ENCODE measurements at regions not wholly inside any gene's neighbourhood (a gene's known extent, or its start where the extent isn't known, plus 50 kb on each side); places are given as distances from the start of the nearest gene placed in this dataset.

DNA sequence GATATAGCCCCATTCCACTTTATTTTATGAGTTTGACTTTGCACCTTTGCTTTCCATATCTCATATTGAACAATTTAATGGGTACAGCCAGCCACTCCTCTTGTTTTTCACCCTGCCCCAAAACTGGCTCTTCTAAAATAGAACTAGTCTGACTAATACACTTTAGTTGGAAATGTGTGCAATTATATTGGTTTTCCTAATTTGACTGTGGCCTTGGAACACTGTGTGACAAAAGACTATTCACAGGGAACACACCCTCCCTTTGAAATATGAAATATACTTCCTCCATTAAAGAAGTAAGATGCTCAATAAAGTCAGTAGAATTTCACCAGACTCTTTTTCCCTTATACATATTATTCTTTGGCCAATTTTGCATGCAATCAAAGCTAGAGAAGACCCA lies 218.6 kb upstream of the DCN start:
- Histone ChIP-seq H3K27me3 (ENCODE audit: low read depth, low read length) (no peaks in the 10 kb centered on the region), H3K79me2 (ENCODE audit: low read length) (no peaks in the 10 kb centered on the region), H3K4me1 (ENCODE audit: low read length) (0 out of 2 replicates have a peak, but pooled peaks cover 2% of the 10 kb centered on the region), H3K9ac (ENCODE audit: low read length) (no peak overlapping the region), H3K4me3 (ENCODE audit: low read length) (no peak overlapping the region), H3K36me3 (replicated peaks; ENCODE audit: low read depth, low read length) (no peaks in the 10 kb centered on the region), H3K9me3 (ENCODE audit: insufficient read depth, low read length) (no peaks in the 10 kb centered on the region), H2AFZ (ENCODE audit: low read depth, low read length) (no peak overlapping the region), H3K27ac (ENCODE audit: low read length) (no peak overlapping the region), H4K20me1 (ENCODE audit: insufficient read depth, low read length) (no peaks in the 10 kb centered on the region), H3K4me2 (ENCODE audit: low read length) (no peak overlapping the region)
- TF ChIP-seq CTCF (IDR thresholded peaks at IDR 0.05; ENCODE audit: low read depth, low read length) (no peak), EZH2phosphoT487 (IDR thresholded peaks at IDR 0.05; ENCODE audit: low read depth) (no peak)

GRCh38 chr12:91400271-91400670 lies 217.7 kb upstream of the DCN start:
- TF ChIP-seq CTCF (IDR thresholded peaks at IDR 0.05; ENCODE audit: low read depth, low read length) (no peak), EZH2phosphoT487 (IDR thresholded peaks at IDR 0.05; ENCODE audit: low read depth) (no peak)
- Histone ChIP-seq H4K20me1 (ENCODE audit: insufficient read depth, low read length) (no peaks in the 10 kb centered on the region), H3K4me2 (ENCODE audit: low read length) (no peak overlapping the region), H3K27ac (ENCODE audit: low read length) (no peak overlapping the region), H3K27me3 (ENCODE audit: low read depth, low read length) (no peaks in the 10 kb centered on the region), H2AFZ (ENCODE audit: low read depth, low read length) (no peak overlapping the region), H3K79me2 (ENCODE audit: low read length) (no peaks in the 10 kb centered on the region), H3K9ac (ENCODE audit: low read length) (no peak overlapping the region), H3K9me3 (ENCODE audit: insufficient read depth, low read length) (no peaks in the 10 kb centered on the region), H3K4me1 (ENCODE audit: low read length) (no peaks in the 10 kb centered on the region), H3K36me3 (replicated peaks; ENCODE audit: low read depth, low read length) (no peaks in the 10 kb centered on the region), H3K4me3 (ENCODE audit: low read length) (no peak overlapping the region)

DNA sequence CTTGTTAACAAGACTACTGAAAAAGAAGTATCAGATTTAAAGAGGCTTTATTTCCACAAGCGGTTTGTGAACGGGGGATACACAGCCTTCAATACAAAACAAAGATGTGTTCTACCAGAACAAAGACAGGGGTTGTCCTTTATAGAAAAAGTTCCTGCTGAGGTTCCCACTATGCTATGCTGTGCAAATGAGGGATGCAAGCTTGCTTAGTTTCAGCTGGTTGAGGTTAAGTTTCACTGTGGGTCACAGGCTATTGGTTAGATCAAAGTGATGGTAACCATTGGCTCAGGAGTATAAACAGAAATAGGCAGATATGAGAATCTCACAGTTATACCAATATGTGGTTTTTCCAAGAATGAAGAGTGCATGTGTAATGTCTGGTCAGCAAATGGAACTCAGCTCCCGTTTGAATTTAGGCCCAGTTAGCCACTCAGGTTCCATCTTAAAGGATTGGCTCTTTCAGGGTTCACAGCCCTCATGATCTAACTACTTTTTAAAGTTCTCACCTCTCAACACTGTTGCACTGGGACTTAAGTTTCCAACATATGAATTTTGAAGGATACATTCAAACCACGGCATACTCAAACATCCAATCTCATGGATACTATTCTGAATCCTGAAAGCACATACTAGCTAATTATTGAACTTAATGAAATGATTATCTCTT lies 215.4 kb upstream of the DCN start:
- H3K27ac ChIP-seq (ENCODE audit: low read length) = no peak overlapping the region
- TF ChIP-seq CTCF (IDR thresholded peaks at IDR 0.05; ENCODE audit: low read depth, low read length) (no peak), EZH2phosphoT487 (IDR thresholded peaks at IDR 0.05; ENCODE audit: low read depth) (no peak)
- no peaks in the 10 kb centered on the region for H4K20me1 ChIP-seq (ENCODE audit: insufficient read depth, low read length)

GRCh38 chr12:91396293-91396692 lies 213.7 kb upstream of the DCN start:
- Histone ChIP-seq H3K36me3 (replicated peaks; ENCODE audit: low read depth, low read length) (no peaks in the 10 kb centered on the region), H3K79me2 (ENCODE audit: low read length) (no peaks in the 10 kb centered on the region), H3K9ac (ENCODE audit: low read length) (no peak overlapping the region), H3K4me3 (ENCODE audit: low read length) (no peak overlapping the region), H3K27ac (ENCODE audit: low read length) (no peak overlapping the region), H3K4me2 (ENCODE audit: low read length) (no peak overlapping the region), H4K20me1 (ENCODE audit: insufficient read depth, low read length) (no peaks in the 10 kb centered on the region), H3K4me1 (ENCODE audit: low read length) (peaks cover 11% of the 10 kb centered on the region), H3K9me3 (ENCODE audit: insufficient read depth, low read length) (no peaks in the 10 kb centered on the region; the same call in 1 of the 2 replicates), H3K27me3 (ENCODE audit: low read depth, low read length) (no peaks in the 10 kb centered on the region), H2AFZ (ENCODE audit: low read depth, low read length) (no peak overlapping the region)
- TF ChIP-seq EZH2phosphoT487 (IDR thresholded peaks at IDR 0.05; ENCODE audit: low read depth) = no peak
- TF ChIP-seq CTCF (IDR thresholded peaks at IDR 0.05; ENCODE audit: low read depth, low read length) = no peak

More for the DNA sequence above, 215.4 kb upstream of the DCN start:
- H3K4me2 ChIP-seq (ENCODE audit: low read length) = no peak overlapping the region
- no peaks in the 10 kb centered on the region for H3K9me3 ChIP-seq (ENCODE audit: insufficient read depth, low read length)
- H3K9ac ChIP-seq (ENCODE audit: low read length) = no peak overlapping the region
- no peaks in the 10 kb centered on the region for H3K27me3 ChIP-seq (ENCODE audit: low read depth, low read length)
- H2AFZ ChIP-seq (ENCODE audit: low read depth, low read length) = no peak overlapping the region
- H3K79me2 ChIP-seq (ENCODE audit: low read length) = no peaks in the 10 kb centered on the region
- H3K4me3 ChIP-seq (ENCODE audit: low read length) = no peak overlapping the region
- H3K36me3 ChIP-seq (replicated peaks; ENCODE audit: low read depth, low read length) = no peaks in the 10 kb centered on the region
- peaks cover 11% of the 10 kb centered on the region for H3K4me1 ChIP-seq (ENCODE audit: low read length)

Measured in OCI-LY3 (cell line).